ENCODE measurements at regions not wholly inside any gene's neighbourhood (a gene's known extent, or its start where the extent isn't known, plus 50 kb on each side); places are given as distances from the start of the nearest gene placed in this dataset.

- POLR2A ChIA-PET, result no interaction called here
- Histone ChIP-seq H3K27me3 (replicated peaks in 2 of 5; ENCODE audit: control insufficient read depth in 4 of 5, insufficient read depth in 5 of 5, low read length in 4 of 5) (no peaks in the 10 kb centered on the region), H3K36me3 (ENCODE audit: control insufficient read depth in 4 of 4, insufficient read depth in 4 of 4, low read length in 3 of 4) (no peaks in the 10 kb centered on the region), H3K9me3 (ENCODE audit: control extremely low read depth in 1 of 5, control insufficient read depth in 4 of 5, insufficient read depth in 2 of 5, low read depth in 1 of 5, low read length in 4 of 5) (no peaks in the 10 kb centered on the region), H3K27ac (ENCODE audit: insufficient read depth in 1 of 2, low read depth in 1 of 2, low read length in 2 of 2, poor library complexity in 1 of 2, severe bottlenecking in 2 of 2) (no peak overlapping the region), H3K4me1 (ENCODE audit: control extremely low read depth in 1 of 4, control insufficient read depth in 4 of 4, insufficient read depth in 4 of 4, low read length in 3 of 4) (peaks cover 0 to 4% (median 0%) of the 10 kb centered on the region in 4 experiments), H3K4me3 (ENCODE audit: control insufficient read depth in 1 of 7, extremely low read depth in 1 of 7, insufficient read depth in 4 of 7, low read depth in 2 of 7, low read length in 6 of 7) (no peak overlapping the region)
- no peak for DNase-seq
- 73% methylated on average over 3 of the region's 9 CpGs for WGBS (ENCODE audit: insufficient coverage)
- CTCF ChIA-PET, result interaction anchor here (0.6 to 0.9 kb wide), 2 partner anchors 18 to 41 kb away, joined by 3 read pairs; no protein-coding TSS in a partner anchor
Measured at GRCh38 chr7:22874904-22875303, 52.3 kb upstream of the TOMM7 start.

Data from common myeloid progenitor, CD34-positive (primary cell).